ENCODE measurements at regions not wholly inside any gene's neighbourhood (a gene's known extent, or its start where the extent isn't known, plus 50 kb on each side); places are given as distances from the start of the nearest gene placed in this dataset.

DNA sequence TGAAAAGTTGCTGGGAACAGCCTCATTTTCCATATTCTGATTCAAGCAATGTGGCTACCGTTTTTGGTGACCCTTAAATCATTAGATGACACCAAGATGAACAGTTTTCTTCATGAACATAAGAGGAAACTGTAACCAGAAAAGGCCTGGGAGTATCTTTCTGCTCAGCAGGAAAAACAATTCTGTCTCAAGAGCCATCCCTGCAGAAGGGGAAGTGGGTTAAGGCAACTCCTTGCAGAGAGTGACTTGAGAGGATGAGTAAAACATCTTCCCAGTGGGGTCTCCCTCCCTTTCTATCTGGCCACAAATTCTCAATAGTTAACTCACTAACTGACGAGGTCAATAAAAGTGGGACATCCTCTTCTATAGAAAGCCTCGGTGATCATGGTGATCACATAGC, 187.6 kb upstream of the NRIP1 start:
- TF ChIP-seq, protein P1, sequence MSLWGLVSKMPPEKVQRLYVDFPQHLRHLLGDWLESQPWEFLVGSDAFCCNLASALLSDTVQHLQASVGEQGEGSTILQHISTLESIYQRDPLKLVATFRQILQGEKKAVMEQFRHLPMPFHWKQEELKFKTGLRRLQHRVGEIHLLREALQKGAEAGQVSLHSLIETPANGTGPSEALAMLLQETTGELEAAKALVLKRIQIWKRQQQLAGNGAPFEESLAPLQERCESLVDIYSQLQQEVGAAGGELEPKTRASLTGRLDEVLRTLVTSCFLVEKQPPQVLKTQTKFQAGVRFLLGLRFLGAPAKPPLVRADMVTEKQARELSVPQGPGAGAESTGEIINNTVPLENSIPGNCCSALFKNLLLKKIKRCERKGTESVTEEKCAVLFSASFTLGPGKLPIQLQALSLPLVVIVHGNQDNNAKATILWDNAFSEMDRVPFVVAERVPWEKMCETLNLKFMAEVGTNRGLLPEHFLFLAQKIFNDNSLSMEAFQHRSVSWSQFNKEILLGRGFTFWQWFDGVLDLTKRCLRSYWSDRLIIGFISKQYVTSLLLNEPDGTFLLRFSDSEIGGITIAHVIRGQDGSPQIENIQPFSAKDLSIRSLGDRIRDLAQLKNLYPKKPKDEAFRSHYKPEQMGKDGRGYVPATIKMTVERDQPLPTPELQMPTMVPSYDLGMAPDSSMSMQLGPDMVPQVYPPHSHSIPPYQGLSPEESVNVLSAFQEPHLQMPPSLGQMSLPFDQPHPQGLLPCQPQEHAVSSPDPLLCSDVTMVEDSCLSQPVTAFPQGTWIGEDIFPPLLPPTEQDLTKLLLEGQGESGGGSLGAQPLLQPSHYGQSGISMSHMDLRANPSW (CRISPR knock-in tag; IDR thresholded peaks at IDR 0.05) = no peak
- TF ChIP-seq, protein P2, sequence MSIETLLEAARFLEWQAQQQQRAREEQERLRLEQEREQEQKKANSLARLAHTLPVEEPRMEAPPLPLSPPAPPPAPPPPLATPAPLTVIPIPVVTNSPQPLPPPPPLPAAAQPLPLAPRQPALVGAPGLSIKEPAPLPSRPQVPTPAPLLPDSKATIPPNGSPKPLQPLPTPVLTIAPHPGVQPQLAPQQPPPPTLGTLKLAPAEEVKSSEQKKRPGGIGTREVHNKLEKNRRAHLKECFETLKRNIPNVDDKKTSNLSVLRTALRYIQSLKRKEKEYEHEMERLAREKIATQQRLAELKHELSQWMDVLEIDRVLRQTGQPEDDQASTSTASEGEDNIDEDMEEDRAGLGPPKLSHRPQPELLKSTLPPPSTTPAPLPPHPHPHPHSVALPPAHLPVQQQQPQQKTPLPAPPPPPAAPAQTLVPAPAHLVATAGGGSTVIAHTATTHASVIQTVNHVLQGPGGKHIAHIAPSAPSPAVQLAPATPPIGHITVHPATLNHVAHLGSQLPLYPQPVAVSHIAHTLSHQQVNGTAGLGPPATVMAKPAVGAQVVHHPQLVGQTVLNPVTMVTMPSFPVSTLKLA (conservative IDR thresholded peaks at IDR 0.05) = no peak
- no peak for TF ChIP-seq FIP1L1 (IDR thresholded peaks at IDR 0.05; ENCODE audit: low read depth, low read length, poor library complexity, severe bottlenecking)
- TF ChIP-seq JUN (IDR thresholded peaks at IDR 0.05; ENCODE audit: borderline replicate concordance, low read depth, low read length) = no peak
- TF ChIP-seq JUN (CRISPR knock-in tag; IDR thresholded peaks at IDR 0.05; ENCODE audit: borderline replicate concordance) = no peak
- no peak for TF ChIP-seq ZNF143 (CRISPR knock-in tag; IDR thresholded peaks at IDR 0.05)
- TF ChIP-seq HNRNPLL (IDR thresholded peaks at IDR 0.05; ENCODE audit: low read depth, low read length, poor library complexity, severe bottlenecking) = no peak
